ENCODE measurements at regions not wholly inside any gene's neighbourhood (a gene's known extent, or its start where the extent isn't known, plus 50 kb on each side); places are given as distances from the start of the nearest gene placed in this dataset.
"Not testable (repeated sequence)": the region's sequence is repeated elsewhere in the genome, so short reads cannot be mapped to it uniquely, and the experiment has no call there.

DNA sequence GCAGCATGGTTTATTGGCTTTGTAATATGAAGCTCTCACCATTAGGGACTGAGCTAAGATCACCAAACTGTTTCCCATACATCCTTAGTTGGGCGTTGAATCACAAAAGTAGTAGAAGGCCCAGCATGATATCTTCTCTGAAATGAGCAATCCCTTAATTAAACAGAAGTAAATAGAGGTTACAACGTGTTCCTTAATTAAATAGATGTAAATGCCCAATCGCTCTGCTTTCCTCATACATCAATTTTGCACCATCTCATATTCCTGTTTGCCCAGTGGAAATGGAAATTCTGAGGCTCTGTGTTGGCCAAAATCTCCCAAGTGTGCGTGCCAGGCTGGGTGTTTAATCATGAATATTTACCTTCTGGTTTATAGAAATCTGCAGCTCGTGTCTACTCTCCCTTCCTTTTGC lies 107.4 kb upstream of the FOXB1 start:
- no peak for DNase-seq (ENCODE audit: low read depth in 2 of 2)

DNA sequence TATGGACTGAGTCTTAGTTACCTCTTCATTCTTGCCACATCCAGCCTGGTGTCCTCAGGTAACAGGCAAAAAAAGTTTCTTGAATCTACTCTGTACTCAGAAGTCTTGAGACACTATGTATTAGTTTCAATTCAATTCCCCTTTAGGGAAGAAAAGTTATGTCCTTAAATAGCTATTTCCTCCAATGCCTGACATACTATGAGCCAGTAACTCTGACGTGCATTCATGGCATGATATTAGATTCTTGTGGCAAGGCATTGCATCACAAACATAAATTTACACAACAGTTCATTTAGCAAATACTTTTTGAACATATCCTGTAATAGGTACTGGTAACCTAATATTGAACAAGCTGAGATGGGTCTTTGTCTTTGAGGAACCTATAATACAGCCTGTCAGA lies 109.3 kb upstream of the FOXB1 start:
- DNase-seq (ENCODE audit: low read depth in 2 of 2), result no peak

- no peak for DNase-seq (ENCODE audit: low read depth in 2 of 2)
Measured at GRCh38 chr15:59892985-59893384, 111.1 kb upstream of the FOXB1 start.

DNA sequence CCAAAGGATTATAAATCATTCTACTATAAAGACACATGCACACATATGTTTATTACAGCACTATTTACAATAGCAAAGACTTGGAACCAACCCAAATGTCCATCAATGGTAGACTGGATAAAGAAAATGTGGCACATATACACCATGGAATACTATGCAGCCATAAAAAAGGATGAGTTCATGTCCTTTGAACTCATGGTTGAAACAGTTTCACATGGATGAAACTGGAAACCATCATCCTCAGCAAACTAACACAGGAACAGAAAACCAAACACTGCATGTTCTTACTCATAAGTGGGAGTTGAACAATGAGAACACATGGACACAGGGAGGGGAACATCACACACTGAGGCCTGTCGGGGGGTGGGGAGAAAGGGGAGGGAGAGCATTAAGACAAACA lies 116.2 kb upstream of the FOXB1 start:
- not testable (repeated sequence) for DNase-seq (ENCODE audit: low read depth in 2 of 2)

GRCh38 chr15:59887211-59887610 lies 116.9 kb upstream of the FOXB1 start:
- no peak for DNase-seq (ENCODE audit: low read depth in 2 of 2)

DNA sequence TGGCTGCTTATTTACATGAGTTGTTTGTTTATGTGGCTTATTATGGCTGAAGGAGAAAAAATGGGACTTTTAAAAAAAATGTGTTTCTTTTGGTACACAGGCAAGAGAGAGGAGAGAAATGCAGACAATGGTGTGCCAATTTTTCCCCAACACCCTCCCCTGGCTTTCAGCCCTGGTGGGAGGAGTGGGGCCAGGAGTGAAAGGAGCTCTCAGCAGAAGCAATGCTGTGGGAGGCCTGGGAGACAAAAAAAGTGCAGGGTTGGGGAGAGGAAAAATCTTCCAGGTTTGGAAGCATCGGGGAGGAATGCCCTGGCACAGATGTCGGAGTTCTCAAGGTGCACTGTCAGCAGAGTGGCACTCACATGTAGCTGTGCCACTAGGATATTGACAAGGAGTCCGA lies 117.7 kb upstream of the FOXB1 start:
- DNase-seq (ENCODE audit: low read depth in 2 of 2), result no peak

GRCh38 chr15:59885832-59886231 lies 118.3 kb upstream of the FOXB1 start:
- no peak for DNase-seq (ENCODE audit: low read depth in 2 of 2)

GRCh38 chr15:59879506-59880265 lies 124.4 kb upstream of the FOXB1 start:
- no peak for DNase-seq (ENCODE audit: low read depth in 2 of 2)

- DNase-seq (ENCODE audit: low read depth in 2 of 2), result no peak
Measured at GRCh38 chr15:59876140-59876539, 128.0 kb upstream of the FOXB1 start.

DNA sequence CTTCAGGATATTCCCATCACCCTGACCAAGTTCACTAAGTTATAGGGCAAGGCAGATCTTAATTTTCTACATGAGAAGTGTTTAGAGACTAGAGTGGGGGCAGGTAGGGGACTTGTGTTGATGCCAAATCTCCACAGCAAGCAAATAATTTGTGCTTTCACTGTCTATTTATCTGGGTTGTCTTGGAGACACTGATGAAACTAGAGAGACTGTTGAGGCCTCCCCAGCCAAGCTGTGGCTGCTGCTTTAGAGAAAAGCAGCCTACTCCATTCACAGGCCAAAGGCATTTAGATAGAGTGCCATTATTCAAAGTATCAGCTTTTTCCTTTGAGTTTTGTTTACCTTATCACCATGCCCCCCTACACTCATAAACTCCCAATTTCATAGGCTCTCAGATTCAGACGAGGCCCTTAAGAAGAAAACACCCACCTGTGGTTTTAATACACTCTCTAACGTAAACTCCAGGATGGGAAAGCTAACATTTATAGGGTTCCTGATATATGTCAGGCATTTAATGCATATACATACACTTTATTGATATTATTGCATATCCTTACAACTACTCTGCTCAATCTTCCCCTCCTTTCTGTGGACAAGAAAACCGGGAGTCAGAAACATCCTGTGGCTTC lies 130.4 kb upstream of the FOXB1 start:
- no peak for DNase-seq (ENCODE audit: low read depth in 2 of 2)

DNA sequence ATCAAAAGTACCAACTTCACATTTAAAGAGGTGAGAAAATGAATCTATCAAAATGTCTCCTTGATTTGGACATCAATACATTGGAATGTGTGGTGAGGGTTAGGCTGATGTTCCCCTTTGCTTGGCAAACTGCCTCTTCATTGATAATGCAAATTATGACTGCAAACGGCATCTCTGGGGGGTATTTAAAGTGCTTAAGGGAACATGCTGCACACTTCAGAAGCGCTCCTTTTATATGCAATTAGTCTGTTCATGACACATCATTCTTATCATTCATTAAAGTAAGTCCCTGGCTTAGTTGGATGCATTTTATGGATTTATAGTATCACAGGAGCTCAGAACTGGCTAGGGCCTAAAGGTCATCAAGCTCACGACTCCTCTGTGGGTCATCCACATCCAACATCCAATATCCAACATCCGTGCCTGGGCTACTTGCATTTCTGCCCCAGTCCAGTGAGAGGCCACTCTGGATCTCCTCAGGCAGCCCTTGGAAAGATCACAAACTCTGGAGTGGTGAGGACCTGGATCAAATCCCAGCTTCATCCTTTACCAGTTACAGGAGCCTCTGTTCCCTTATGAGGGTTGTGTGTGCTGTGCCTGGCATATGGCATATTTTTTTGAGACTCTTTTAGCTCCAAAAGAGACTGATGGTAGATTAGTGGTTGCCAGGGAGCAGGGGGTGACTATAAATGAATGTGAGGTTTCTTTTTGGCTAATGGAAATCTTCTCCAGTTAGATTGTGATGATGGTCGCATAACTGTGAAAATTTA lies 136.8 kb upstream of the FOXB1 start:
- DNase-seq (ENCODE audit: low read depth in 2 of 2), result no peak

- no peak for DNase-seq (ENCODE audit: low read depth in 2 of 2)
Measured at GRCh38 chr15:59866642-59867041, 137.5 kb upstream of the FOXB1 start.

- DNase-seq (ENCODE audit: low read depth in 2 of 2), result no peak
Measured at GRCh38 chr15:59862191-59863155, 141.6 kb upstream of the FOXB1 start.

- no peak for DNase-seq (ENCODE audit: low read depth in 2 of 2)
Measured at GRCh38 chr15:59847968-59848367, 156.1 kb upstream of the FOXB1 start.

DNA sequence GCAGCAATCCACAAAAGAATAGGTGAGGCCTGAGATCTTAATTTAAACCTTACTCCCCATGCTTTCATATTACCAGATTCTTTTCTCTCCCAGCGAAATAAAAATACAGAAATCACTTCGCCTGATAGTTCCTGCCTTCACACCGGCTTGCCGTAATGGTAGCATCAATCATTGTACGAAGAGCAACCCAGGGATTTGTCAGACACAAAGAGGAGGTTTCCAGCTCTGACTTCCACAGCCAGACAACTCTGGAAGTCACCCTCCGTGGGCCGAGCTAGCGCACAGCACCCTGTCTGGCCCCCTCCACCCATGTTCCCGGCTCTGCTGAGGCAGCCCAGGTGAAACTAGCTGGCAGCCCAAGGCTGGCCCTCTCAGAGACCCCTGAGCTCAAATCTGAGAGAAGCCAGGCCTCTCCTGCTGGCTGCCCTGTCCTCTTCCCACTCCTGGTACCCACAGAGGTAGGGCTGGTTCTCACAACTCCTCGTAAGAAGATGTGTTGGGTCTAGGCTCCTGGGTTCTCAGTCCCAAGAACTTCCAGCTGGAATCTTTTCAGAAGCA lies 156.9 kb upstream of the BNIP2 start:
- no peak for DNase-seq (ENCODE audit: low read depth in 2 of 2)

GRCh38 chr15:59843609-59844008 lies 154.5 kb upstream of the BNIP2 start:
- DNase-seq (ENCODE audit: low read depth in 2 of 2), result no peak

DNA sequence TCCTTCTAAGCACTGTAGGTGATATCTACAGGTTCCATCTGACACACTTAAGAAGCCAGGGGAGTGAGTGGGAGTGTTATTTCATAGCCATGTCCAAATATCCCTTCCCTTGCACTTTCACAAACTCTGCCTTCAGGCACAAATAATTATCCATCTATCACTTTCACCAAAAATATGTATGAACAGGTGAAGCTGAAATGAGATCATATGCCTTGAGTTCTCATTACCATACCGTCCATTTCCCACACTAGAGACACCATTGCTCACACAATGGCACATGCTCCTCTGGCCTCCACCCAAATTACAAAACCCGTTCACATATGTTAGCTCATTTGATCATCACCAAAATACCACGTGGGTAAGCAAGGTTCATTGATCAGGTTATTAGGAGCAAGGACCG lies 151.9 kb upstream of the BNIP2 start:
- DNase-seq (ENCODE audit: low read depth in 2 of 2), result no peak

GRCh38 chr15:59839906-59840305 lies 150.8 kb upstream of the BNIP2 start:
- DNase-seq (ENCODE audit: low read depth in 2 of 2), result no peak

DNA sequence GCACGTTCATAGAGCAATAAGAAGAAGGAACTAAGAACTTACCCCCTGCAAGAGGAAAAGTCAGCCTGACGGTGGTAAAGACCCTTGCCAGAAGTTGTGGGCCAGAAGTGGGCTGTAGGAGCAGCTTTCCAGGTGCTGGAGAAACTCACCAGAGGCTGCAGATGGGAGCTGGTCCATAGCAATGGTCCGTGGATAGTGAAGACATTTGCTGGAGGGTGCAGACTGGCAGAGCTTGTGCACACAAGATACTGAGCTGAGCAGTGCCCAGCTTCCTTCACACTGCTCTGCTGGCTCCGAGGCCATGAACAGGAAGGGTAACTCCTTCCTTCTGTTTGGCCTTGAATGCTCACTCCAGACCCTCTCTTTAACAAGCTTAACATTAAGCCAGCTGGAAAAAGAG lies 149.8 kb upstream of the BNIP2 start:
- no peak for DNase-seq (ENCODE audit: low read depth in 2 of 2)

- DNase-seq (ENCODE audit: low read depth in 2 of 2), result no peak
Measured at GRCh38 chr15:59835776-59836175, 146.7 kb upstream of the BNIP2 start.

DNA sequence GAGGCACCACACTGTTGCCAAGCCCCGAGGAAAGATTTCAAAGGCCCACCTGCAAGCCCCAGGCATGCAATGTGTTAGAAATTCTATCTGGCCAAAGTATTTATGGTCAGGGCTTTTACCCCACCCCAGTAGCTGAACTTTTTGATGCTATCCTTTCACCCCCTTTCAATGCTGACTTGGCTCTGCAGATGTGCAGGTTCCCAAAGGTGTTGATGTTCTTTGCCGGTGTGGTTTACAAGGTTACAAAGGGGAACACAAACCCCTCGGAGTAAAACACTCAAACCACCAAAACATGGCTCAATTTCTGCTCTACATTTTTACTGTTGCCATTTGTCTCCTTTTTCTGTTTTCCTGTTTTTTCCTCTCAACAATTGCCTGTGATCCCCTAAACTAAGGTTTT lies 145.4 kb upstream of the BNIP2 start:
- no peak for DNase-seq (ENCODE audit: low read depth in 2 of 2)

Measured in stimulated activated CD4-positive, alpha-beta T cell treated with anti-CD3 and anti-CD28 coated beads, Interleukin-12 subunit alpha, Interleukin-12 subunit beta, amount 100 ng/mL, for 24 hours (primary cell).